IPS DF 4.7 (cell line): ENCODE measurements at regions not wholly inside any gene's neighbourhood (a gene's known extent, or its start where the extent isn't known, plus 50 kb on each side); places are given as distances from the start of the nearest gene placed in this dataset.

Experiments used
- DNase-seq: peaks from one replicate; pipeline ENCODE4 v3.0.0-alpha.2; 2013; ENCODE audit warnings: low spot score; ENCODE audit errors: extremely low read depth

DNA sequence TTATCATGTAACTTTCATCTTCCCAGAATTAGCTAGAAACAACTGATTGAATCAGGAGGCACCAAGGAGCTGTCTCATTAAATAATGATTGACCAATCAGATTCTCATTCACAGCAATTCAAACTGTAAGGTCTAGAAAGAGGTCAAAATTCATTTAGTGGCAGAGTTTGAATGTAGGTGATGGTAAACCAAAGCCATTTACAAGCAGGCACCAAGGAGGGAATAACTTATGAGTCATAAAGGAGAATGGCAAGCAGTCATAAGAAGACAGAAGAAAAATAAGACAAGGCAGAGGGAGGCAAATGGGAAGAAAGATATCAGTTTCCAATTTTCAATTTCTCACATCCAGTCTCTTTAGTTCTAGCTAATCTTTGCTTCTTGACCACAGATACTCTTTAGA, 52.9 kb upstream of the DEFB112 start:
- no peak for DNase-seq

DNA sequence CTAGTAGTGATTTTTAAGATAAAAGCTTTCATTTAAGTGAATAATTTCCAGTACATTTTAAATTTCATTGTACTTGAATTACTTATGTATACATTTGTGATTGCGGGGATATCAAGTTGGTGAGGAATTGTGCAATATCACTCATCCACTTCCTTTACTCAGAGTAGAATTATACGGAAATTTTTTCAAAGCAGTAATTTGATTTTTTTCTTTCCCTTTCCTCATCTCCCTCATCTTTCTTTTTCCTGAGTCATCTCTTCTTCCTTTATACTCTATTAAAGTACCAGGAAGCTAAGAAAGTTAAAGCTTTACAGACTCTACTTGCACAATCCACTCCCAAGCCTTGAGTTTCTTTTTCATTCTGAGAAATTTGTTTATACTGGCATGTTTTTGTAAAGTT, 60.9 kb upstream of the DEFB112 start:
- no peak for DNase-seq

DNA sequence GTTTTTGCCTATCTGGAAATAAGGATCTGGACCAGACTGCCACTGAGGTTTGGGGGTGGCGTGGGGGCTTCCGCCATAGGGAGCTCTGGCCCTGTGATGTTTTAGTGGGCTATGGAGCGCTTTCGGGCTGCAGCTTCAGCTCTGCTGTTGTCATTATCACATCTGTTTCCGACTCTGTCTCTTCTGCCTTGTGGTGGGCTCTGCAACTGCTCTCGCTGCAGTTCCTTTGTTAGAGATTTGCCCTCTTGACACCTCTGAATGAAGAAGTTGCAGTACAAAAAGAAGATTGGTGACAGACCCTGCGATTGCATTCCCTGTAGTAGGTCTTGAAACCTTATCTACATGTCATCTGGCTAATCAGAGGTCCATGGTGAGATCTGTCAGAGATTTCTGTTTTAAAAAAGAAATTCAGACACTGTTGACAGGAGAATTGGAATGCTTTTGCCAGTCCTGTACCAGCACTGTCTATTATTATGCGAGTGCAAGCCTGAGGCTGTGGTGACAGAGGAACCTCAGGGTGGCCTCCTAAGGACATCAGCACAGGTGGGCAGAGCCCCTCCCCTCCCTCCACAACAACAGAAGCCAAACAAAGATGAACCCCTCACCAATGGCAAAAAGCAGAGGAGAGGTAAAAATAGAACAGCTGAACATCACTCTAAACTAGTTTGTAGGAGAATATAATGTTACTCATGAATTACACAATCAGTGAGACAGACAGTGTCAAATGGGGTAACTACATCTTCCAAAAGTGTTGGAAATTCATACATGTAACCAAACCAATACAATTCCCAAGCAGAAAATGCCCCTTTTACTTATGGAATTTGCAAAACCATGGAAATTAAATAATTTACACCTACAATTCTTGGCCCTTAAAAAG, 63.5 kb upstream of the DEFB112 start:
- no peak for DNase-seq

DNA sequence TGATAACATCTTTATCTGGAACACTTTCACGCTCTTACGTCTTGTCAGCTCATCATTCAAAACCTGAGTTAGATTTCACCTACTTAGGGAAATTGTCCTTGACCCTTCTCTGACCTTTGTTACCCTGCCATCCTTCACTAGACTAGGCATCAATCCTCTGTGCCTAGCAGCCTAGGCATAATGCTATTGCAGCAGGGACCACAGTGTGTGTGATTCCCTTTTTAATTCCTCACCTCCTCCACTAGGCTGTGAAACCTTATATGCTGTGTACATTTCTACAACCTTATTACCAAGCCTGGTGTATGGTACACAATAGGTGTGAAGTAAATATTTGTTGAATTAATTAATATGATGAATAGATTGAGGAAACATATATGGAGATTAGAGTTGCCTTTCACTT, 66.7 kb upstream of the DEFB112 start:
- no peak for DNase-seq

DNA sequence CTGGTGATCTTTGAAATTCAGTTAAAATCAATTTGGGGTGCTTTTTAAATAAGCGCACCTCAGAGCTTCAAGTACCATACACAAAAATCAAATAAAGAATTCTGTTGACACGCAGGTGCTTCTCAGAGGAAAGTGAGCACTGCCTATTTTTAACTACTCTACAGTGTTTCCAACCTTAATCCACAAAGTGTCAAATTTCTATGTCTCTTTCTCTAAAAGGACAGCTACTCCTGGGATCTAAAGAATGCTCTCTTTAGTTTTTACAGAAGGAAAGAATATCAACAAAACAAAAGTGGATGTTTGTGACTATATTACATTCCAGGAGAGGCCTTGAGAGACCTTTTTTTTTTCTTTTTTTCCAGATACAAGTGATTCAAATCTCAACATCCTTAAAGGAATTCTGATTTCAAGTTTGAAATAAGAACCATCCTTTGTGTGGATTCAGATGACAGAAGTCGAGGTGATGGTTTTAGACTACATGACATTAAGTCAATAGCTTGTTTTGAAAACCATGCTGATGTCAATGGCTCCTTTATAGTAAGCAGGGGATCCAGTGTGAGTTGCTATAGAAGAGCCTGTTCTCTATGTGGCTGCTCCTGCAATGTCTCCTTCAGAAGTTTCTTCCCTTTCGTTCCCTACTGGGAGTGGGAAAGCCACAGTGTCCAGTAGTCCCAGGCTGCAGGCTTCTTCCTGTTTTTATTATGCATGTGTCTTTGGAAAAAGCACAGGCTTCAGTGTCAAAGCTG, 67.2 kb upstream of the DEFB112 start:
- no peak for DNase-seq

DNA sequence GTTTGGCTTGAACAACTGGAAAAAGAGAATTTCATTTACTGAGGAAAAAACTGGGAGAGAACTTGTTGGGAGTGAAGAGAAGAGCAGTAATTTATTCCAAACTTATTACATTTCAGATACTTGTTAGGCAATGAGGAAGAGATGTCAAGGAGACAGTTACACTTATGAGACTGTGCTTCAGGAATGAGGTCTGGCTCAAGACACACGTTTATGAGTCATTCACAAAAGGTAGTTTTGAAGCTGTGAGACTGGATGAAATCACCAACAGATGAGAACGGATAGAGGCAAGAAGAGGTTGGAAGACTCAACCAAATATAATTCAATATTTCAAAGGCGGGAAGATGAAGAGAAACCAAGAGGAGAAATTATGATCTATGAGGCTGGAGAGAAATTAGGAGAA, 70.6 kb upstream of the DEFB112 start:
- no peak for DNase-seq

DNA sequence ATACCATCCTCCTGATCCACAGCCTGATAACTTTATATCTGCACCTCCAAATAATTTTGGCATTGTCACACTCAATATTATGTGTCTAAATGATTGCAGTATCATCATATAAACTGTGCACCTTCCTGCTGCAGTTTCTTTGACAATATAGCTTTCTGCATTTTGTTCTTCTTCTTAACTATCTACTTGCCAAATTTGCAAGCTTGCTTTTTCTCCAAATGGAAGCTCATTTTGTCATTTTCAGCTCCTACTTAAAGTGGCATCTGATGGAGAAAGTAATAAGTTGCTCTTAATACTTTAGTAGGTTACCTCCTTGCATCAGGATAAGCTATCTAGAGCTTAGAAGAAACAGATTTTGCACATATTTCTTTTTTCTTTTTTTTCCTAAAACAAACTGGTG, 74.0 kb upstream of the DEFB112 start:
- no peak for DNase-seq

DNA sequence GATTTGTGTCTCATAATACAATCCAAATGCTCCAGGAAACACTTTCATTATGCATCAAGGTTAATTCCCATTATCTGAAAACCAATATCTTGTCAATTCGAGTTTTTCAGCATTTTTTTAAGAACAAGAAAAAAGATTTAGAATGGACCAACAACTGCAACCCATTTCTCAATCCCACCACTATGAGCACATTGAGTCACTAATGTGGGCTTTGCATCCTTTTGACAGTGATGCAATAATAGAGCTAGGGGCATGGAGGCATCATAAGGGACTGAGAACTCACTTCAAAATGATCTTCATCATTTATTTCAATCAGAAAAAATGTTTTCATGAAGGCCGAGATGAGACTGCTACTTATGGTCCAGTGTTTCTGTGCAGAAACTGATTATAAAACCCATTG, 74.8 kb upstream of the DEFB112 start:
- no peak for DNase-seq

DNA sequence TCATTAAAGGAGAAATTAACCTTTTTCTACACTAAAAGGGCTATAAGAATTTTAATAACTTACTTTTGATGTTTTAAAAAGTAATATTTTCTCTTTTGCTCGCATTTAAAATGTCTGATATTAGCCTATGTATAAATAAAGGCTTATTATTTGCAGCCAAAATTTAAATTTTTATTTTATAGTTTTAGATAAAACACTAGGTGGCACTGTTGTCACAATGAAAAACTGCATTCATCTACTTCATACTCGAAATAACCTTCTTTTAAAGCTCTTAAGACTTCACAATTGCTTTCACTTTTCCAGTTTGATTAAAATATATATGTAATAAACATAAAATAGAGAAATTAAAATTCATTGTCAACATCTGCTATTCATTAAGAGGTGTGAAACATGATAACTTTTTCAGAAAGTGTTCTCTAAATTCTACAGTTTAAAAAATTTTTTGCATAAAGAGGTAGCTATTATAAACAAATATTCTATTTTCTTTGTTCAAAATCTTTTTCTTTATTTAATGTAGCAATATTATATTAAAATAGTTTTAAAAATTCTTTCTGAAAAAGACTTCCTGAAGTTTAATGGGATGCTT, 78.8 kb upstream of the DEFB112 start:
- no peak for DNase-seq

DNA sequence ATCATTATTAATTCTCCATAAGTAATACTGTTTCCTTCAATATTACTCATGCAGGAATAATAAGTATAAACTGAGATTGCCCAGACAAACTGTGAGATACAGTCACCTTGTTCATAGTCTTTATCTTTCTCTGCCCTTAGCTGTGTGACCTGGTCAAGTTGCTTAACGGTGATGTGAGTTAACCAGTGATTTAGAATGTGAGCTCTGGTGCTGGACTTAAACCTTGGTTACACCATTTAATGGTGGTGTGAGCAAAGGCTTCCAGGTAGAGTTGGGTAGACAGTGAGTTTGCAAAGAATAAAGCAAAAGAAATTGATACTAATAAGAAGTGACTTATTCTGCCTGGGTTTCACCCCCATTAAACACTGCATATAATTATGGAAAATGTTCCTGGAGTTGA, 86.2 kb upstream of the DEFB112 start:
- no peak for DNase-seq

DNA sequence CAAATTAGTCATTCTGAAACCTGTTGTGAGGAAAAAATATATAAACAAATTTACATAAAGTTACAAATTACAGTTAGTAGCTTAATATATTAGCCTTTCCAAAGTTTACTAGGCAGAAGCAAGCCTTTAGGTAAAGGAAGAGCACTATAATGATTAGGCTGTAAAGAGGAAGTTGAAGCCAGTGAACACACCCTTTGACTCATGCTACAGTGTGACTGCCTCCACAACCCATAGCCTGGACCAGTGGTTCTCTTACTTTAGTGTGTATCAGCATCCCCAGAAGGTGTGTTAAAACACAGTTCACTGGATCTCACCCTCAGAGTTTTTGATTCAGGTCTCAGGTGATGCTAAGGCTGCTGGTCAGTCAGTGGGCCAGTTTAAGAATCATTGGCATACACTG, 91.4 kb upstream of the DEFB112 start:
- no peak for DNase-seq

DNA sequence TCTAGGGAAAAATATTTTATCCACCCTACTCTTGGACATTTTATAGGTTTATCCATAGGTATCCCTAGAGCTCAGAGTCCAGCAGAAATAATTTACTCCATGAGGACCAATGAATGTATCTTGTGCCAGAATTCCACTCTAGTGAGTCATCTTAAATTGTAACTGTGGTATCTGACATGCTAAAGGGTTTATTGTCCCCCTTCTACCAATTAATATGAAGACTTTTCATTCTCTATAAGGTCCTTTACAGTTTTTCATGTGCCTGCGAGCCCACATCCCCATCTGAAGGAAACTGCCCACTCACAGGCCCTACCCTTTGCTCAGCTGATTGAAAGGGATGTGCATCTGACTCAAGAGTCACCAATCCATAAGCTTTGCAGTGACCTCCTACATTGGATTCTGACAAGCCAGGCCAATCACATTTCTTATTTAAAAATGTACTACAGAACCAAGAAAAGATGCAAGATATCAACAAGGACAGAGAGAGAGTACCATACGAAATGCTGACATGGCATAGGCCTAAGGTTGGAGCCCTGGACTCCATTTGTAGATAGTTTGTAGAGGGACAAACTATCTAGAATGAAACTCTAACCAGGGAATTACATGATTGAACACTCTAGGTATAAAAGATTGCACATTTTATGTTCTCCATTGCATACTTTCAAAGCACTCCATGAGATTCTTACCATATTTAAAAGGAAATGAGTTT, 93.4 kb upstream of the DEFB112 start:
- DNase-seq = no peak

DNA sequence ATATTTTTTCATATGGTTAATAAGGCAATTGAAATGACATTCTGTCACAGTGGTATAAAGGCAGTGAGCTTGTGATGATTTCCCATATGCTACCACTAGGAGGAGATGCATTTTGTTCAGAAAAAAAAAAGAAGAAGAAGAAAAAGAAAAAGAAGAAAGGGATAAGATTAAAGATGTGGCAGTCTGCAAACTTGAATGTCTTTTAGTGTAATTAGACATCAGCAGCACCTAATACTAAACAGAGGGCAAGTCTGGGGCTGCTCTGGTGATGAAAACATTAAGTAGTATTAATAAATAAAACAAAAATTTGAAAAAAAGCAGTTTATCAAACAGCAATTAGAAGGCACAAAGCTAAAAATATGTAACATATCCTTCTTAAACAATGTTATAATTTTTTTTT, 95.4 kb upstream of the DEFB112 start:
- DNase-seq = no peak

DNA sequence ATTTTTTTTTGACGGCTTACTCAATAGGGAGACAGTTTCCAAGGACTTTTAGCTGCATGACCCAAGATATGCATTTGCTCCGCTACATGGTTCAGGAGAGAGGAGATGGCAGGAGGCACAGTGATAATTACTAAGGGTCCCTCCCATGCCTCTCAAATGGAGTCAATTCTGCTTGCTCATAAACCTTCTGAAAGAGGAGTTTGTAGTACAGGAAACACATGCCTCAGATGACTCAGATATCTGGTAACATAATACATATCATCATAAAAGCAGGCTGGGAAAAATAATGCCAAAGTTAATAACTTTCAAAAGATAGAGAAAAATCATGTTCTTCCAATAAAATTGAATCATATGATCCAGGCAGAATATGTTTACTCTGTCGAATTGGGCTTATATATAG, 97.6 kb upstream of the DEFB112 start:
- no peak for DNase-seq

DNA sequence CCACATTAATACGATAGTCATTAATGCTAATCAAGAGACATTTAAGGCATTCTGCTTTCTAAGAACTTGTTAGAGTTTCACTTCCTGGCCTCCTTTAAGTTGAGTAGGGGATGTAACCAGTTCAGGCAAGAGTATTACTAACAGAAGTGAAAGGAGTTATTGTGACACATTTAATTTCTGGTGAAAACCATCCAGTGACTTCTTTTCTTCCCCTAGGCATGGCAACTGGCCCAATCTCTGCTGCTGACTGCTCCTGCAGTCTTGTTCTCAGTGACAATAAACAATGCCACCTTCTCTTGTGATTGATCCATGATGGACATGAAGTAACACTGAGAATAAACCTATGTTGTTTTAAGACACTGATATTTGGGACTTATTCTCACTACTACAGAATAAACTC, 130.9 kb upstream of the DEFB112 start:
- no peak for DNase-seq

DNA sequence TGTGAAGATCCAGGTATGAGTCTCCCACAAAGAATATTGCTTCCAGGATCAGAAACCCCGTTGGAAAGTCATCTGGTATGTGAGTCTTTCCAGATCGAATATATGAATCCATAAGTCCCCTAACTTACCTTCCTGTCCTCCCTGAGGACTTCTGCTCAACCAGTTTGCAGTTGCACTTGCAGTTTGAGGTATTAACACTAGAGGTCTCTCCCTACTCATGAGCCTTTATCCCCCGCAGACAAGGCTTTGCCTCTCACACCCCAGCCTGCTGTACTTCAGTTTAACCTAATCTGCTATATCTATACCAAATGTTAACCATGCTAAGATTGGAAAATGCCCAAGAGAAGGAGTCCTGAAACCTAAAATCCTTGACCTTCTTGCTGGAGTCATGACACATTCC, 135.3 kb upstream of the DEFB112 start:
- DNase-seq = no peak

DNA sequence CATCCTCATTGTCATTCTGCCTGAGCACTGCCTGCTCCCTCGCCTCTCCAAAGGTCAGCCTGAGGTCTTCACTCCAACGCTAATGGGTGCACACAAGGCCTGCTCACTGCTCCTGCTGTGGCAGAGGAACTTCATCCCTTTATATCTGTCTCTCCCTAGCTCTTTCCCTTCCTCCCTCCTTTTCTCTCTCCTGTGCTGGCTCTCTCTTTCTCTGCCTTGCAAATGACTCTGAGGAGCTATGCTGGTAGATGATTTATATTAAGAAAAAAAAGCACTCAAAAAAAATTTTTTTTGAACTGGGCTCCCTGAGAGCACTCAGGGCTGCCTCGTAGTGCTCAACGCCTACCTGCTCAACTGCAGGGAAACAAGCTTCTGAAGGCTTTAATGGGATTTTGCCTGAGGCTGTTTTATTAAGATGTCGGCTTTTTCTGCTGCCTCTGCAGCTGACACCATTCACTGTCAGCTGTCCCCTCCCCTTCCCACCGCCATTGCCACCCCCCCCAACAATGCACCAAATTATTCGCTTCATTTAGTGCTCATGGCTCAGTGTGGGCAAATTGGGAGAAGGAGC, 137.7 kb upstream of the DEFB112 start:
- no peak for DNase-seq

DNA sequence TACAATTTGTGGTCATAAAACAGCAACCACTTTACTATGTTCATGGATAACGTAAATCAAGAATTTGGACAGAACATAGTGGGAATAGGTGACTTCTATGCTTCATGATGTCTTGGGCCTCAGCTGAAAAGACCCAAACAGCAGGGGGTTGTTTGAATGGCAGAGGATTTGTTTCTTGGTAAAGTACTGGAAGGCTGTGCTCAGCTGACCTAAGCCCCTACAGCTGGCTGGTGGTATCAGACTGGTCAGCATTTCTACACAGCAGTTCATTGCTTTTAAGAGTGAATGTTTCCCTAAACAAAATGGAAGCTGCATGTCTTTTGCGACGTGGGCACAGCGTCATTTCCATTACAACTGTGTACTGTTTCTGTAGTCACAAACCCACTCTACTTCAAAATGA, 148.5 kb upstream of the DEFB112 start:
- peak; percentile 25 for DNase-seq

DNA sequence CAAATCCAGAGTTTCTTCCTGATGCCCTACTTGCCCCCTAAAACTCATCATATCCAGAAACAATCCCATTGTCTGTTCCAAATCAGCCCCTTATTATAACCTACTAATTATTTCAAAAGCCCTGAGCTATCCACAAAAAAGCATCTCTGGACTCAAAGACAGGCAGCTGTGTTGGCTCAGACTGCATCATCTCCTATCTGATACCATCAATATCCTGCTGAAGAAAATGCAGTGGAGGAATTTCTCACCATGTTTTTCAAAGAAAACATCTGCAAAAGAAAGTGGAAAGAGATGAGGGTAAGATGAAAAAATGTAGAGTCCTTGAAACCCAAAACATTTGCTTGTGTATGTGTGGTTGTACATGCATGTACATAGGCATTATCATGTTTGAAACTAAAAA, 153.0 kb upstream of the DEFB112 start:
- no peak for DNase-seq

DNA sequence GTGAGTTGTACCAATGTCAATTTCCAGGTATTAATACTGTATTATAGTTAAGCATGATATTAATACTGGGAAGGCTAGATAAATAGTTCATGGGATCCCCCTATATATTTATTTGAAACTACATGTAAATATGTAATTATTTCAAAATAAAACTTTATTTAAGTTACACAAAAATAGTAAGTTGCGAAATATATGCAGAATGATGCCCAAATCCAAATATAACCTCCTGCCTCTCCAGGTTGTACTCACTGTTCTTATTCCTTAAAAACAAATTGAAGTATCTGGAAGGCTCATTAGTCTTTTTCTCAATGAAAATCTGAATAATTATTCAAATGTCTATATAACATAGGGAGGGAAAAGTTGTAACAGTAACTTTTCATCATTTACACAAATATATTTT, 161.9 kb upstream of the DEFB112 start:
- DNase-seq = no peak

DNA sequence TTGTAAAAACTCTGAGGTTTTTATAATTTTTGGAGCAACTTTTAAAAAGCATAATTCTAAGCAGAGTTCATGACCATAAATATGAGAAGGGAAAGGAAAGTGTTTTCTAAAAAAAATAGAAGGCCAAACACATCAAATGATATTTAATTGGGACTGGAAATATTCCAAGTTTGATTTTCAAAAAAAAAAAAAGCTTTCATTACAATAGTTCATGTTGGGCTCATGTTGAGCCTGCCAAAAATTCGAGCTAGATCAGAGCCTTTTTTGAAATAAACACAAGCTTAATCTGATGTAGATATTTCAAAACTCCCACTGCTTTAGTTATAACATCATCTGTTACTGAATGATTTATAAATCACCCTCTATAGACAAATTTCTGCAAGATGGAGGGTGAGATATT, 163.4 kb upstream of the DEFB112 start:
- no peak for DNase-seq

DNA sequence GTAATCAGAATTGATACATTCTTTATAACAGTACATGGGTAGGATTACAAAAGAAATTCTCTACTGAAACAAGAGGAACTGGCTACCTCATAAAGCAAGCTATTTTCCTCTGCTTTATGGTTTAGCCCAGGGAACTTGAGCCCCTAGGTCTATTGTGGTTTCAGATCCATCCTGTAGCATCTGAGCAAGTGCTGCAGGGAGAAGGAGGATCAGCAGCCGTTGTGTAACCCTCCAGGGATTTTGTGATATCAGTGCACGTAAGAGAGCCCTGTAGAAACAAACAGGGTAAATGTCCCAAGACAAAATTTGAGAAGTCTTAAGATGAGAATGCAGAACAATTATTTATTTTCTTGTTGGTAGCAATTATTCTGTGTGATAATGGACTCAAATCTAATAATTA, 165.2 kb upstream of the DEFB112 start:
- DNase-seq = no peak
